ENCODE measurements at regions not wholly inside any gene's neighbourhood (a gene's known extent, or its start where the extent isn't known, plus 50 kb on each side); places are given as distances from the start of the nearest gene placed in this dataset.

DNA sequence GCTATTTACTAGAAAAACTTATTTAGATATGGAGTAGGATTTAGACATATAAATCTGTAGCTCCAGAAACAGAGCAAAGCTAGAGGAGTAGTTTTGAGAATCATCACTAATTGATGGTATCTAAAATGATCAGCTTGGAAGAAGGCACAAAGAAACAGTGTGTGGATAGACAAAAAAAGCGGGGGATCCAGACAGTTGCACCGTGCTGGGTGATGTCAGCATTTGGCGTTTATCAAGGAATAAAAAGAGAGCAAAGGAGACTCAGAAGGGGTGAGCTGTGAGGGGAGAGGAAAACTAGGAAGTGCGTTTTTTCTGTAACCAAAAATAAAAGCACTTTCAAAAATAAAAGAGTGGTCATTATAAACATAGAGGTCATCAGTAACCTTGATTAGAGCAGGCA is 90.5 kb upstream of the GPRIN3 start:
- no peak overlapping the region for H3K9ac ChIP-seq (ENCODE audit: control insufficient read depth, extremely low read depth, insufficient read depth, low read length)
- H3K4me3 ChIP-seq (ENCODE audit: control insufficient read depth in 2 of 3, extremely low read depth in 1 of 3, insufficient read depth in 2 of 3, low read depth in 1 of 3, low read length in 3 of 3), result no peak overlapping the region
- DNase-seq (ENCODE audit: low read depth, low spot score), result no peak
- no peaks in the 10 kb centered on the region for H3K9me1 ChIP-seq (ENCODE audit: control insufficient read depth, extremely low read depth, insufficient read depth, low read length)
- no peak overlapping the region for H3K4me2 ChIP-seq (ENCODE audit: control insufficient read depth, extremely low read depth, insufficient read depth, low read depth, low read length)
- H3K4me1 ChIP-seq (ENCODE audit: control insufficient read depth, extremely low read depth, insufficient read depth, low read length), result no peaks in the 10 kb centered on the region
- H3K27me3 ChIP-seq (ENCODE audit: control insufficient read depth, extremely low read depth, insufficient read depth, low read length), result no peaks in the 10 kb centered on the region
- H3K27ac ChIP-seq (ENCODE audit: control insufficient read depth, insufficient read depth, low read length), result no peak overlapping the region
- H3K79me2 ChIP-seq (ENCODE audit: control insufficient read depth, insufficient read depth, low read length), result no peaks in the 10 kb centered on the region
- no peak overlapping the region for H2AFZ ChIP-seq (ENCODE audit: control insufficient read depth, low read length)
- dilution Hi-C loops (cut with MboI; ENCODE audit: extremely low pct_ligation_motif_present, low sequenced_read_pairs), result no loop called here
- H3K36me3 ChIP-seq (ENCODE audit: control insufficient read depth in 2 of 2, extremely low read depth in 1 of 2, insufficient read depth in 2 of 2, low read length in 2 of 2), result no peaks in the 10 kb centered on the region
- H3K9me3 ChIP-seq (ENCODE audit: control insufficient read depth, low read depth, low read length), result no peaks in the 10 kb centered on the region
- TF ChIP-seq, protein P1, sequence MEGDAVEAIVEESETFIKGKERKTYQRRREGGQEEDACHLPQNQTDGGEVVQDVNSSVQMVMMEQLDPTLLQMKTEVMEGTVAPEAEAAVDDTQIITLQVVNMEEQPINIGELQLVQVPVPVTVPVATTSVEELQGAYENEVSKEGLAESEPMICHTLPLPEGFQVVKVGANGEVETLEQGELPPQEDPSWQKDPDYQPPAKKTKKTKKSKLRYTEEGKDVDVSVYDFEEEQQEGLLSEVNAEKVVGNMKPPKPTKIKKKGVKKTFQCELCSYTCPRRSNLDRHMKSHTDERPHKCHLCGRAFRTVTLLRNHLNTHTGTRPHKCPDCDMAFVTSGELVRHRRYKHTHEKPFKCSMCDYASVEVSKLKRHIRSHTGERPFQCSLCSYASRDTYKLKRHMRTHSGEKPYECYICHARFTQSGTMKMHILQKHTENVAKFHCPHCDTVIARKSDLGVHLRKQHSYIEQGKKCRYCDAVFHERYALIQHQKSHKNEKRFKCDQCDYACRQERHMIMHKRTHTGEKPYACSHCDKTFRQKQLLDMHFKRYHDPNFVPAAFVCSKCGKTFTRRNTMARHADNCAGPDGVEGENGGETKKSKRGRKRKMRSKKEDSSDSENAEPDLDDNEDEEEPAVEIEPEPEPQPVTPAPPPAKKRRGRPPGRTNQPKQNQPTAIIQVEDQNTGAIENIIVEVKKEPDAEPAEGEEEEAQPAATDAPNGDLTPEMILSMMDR (optimal IDR thresholded peaks at IDR 0.05 in 1 of 3, IDR thresholded peaks at IDR 0.05 in 1 of 3, conservative IDR thresholded peaks at IDR 0.05 in 1 of 3; ENCODE audit: extremely low read depth in 1 of 3, insufficient read depth in 2 of 3, low read length in 3 of 3), result no peak
- no peak for TF ChIP-seq EZH2 (IDR thresholded peaks at IDR 0.05; ENCODE audit: low read length)
- FAIRE-seq, result no peak
- no peaks in the 10 kb centered on the region for H4K20me1 ChIP-seq (ENCODE audit: control insufficient read depth, extremely low read depth, insufficient read depth, low read length)

DNA sequence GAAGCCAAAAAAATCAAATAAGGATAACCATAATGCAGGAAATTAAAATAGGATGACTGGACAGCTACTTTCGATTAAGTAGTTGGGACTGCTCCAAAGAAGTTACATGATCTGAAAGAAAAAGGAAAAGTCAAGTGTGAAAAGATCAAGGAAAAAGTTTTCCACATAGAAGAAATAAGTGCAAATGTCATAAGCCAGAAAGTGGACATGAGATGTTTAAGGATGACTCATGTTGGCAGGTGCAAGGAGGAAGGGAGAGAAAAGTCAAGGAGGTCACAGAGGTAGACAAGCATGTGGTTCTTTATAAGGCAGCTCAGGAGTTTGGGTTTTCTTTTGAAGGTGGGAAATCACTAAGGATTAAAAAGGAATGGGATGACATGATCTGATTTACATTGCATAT is 89.8 kb upstream of the GPRIN3 start:
- Histone ChIP-seq H3K4me3 (ENCODE audit: control insufficient read depth in 2 of 3, extremely low read depth in 1 of 3, insufficient read depth in 2 of 3, low read depth in 1 of 3, low read length in 3 of 3) (no peak overlapping the region), H3K36me3 (ENCODE audit: control insufficient read depth in 2 of 2, extremely low read depth in 1 of 2, insufficient read depth in 2 of 2, low read length in 2 of 2) (no peaks in the 10 kb centered on the region), H3K27me3 (ENCODE audit: control insufficient read depth, extremely low read depth, insufficient read depth, low read length) (no peaks in the 10 kb centered on the region), H3K9me1 (ENCODE audit: control insufficient read depth, extremely low read depth, insufficient read depth, low read length) (no peaks in the 10 kb centered on the region), H4K20me1 (ENCODE audit: control insufficient read depth, extremely low read depth, insufficient read depth, low read length) (no peaks in the 10 kb centered on the region), H2AFZ (ENCODE audit: control insufficient read depth, low read length) (no peak overlapping the region), H3K4me2 (ENCODE audit: control insufficient read depth, extremely low read depth, insufficient read depth, low read depth, low read length) (no peak overlapping the region), H3K9me3 (ENCODE audit: control insufficient read depth, low read depth, low read length) (no peaks in the 10 kb centered on the region), H3K27ac (ENCODE audit: control insufficient read depth, insufficient read depth, low read length) (no peak overlapping the region), H3K9ac (ENCODE audit: control insufficient read depth, extremely low read depth, insufficient read depth, low read length) (no peak overlapping the region), H3K79me2 (ENCODE audit: control insufficient read depth, insufficient read depth, low read length) (no peaks in the 10 kb centered on the region), H3K4me1 (ENCODE audit: control insufficient read depth, extremely low read depth, insufficient read depth, low read length) (no peaks in the 10 kb centered on the region)
- TF ChIP-seq, protein P1 (optimal IDR thresholded peaks at IDR 0.05 in 1 of 3, IDR thresholded peaks at IDR 0.05 in 1 of 3, conservative IDR thresholded peaks at IDR 0.05 in 1 of 3; ENCODE audit: extremely low read depth in 1 of 3, insufficient read depth in 2 of 3, low read length in 3 of 3), result no peak
- TF ChIP-seq EZH2 (IDR thresholded peaks at IDR 0.05; ENCODE audit: low read length), result no peak
- FAIRE-seq (no peak), DNase-seq (ENCODE audit: low read depth, low spot score) (no peak)
- dilution Hi-C loops (cut with MboI; ENCODE audit: extremely low pct_ligation_motif_present, low sequenced_read_pairs), result no loop called here

Measured in keratinocyte (primary cell).